GM10266 (cell line): ENCODE measurements at regions not wholly inside any gene's neighbourhood (a gene's known extent, or its start where the extent isn't known, plus 50 kb on each side); places are given as distances from the start of the nearest gene placed in this dataset.

ENCODE experiments used
- DNase-seq: peaks from one replicate; pipeline ENCODE4 v3.0.0; 2012; ENCODE audit errors: extremely low spot score
- CTCF ChIP-seq: IDR thresholded peaks from 2 replicates; pipeline ENCODE4 v1.5.1; 2012; ENCODE audit warnings: mild to moderate bottlenecking, low read depth; ENCODE audit not compliant: control insufficient read depth, insufficient read depth; ENCODE audit errors: missing control alignments

GRCh38 chr4:158002173-158002572, 170.7 kb downstream of the GASK1B start:
- no peak for DNase-seq
- no peak for TF ChIP-seq CTCF

GRCh38 chr4:158001756-158002155, 171.1 kb downstream of the GASK1B start:
- TF ChIP-seq CTCF, result no peak
- no peak for DNase-seq

- TF ChIP-seq CTCF, result no peak
- DNase-seq, result no peak
Observed at GRCh38 chr4:157999723-158000122, 173.1 kb downstream of the GASK1B start.

GRCh38 chr4:157997296-157997695, 175.5 kb downstream of the GASK1B start:
- no peak for DNase-seq
- no peak for TF ChIP-seq CTCF

GRCh38 chr4:157996061-157997028, 176.5 kb downstream of the GASK1B start:
- DNase-seq, result no peak
- no peak for TF ChIP-seq CTCF

GRCh38 chr4:157994863-157995262, 178.0 kb downstream of the GASK1B start:
- DNase-seq, result no peak
- no peak for TF ChIP-seq CTCF

- no peak for DNase-seq
- no peak for TF ChIP-seq CTCF
Observed at GRCh38 chr4:157992948-157993839, 179.6 kb downstream of the GASK1B start.
